Gastroesophageal sphincter (tissue), 4 donors: ENCODE measurements at regions not wholly inside any gene's neighbourhood (a gene's known extent, or its start where the extent isn't known, plus 50 kb on each side); places are given as distances from the start of the nearest gene placed in this dataset.
"Not testable (repeated sequence)": the region's sequence is repeated elsewhere in the genome, so short reads cannot be mapped to it uniquely, and the experiment has no call there.

Source experiments
- ATAC-seq: fragments of 150-250 bp; one replicate; pipeline ENCODE4 v1.9.1; 2016; ENCODE audit warnings: mild to moderate bottlenecking, moderate library complexity
- H3K27ac ChIP-seq, 4 donors: fragments of 200-600 bp; sonication (generic) in 3 of 4; 1 replicate in 3 of 4; 2 replicates in 1 of 4; pipeline ENCODE4 v1.5.1; 2016 to 2019
- H3K27me3 ChIP-seq: fragments of 200-600 bp; sonication (generic); one replicate; pipeline ENCODE4 v1.5.1; 2019
- H3K36me3 ChIP-seq, 2 donors: fragments of 200-600 bp; sonication (generic); one replicate each; pipeline ENCODE4 v1.5.1; 2019; ENCODE audit warnings: control low read depth in 1 of 2
- H3K4me1 ChIP-seq, 3 donors: fragments of 200-600 bp; sonication (generic); 1 replicate in 2 of 3; 2 replicates in 1 of 3; pipeline ENCODE4 v1.5.1; 2016 to 2019; ENCODE audit warnings: control low read depth in 2 of 3
- H3K4me3 ChIP-seq, 2 donors: fragments of 200-600 bp; sonication (generic); one replicate each; pipeline ENCODE4 v1.5.1; 2019; ENCODE audit warnings: mild to moderate bottlenecking in 1 of 2, moderate library complexity in 1 of 2
- H3K9me3 ChIP-seq, 3 donors: fragments of 200-600 bp; sonication (generic); one replicate each; pipeline ENCODE4 v1.5.1; 2017 to 2019; ENCODE audit warnings: control low read depth in 2 of 3
- CTCF ChIP-seq, 4 experiments: fragments of 200-600 bp in 2 of 4; fragments of 450-650 bp in 2 of 4; sonication (generic) in 1 of 4; IDR thresholded peaks; one replicate each; pipeline ENCODE4 v1.5.1; 2017 to 2019; ENCODE audit warnings: antibody characterized with exemption in 4 of 4, mild to moderate bottlenecking in 2 of 4, moderate library complexity in 2 of 4
- EP300 ChIP-seq: sonication (generic); formaldehyde crosslinking; IDR thresholded peaks from one replicate; pipeline ENCODE4 v1.6.1; 2017; ENCODE audit warnings: antibody characterized with exemption, mild to moderate bottlenecking
- POLR2A ChIP-seq, 2 donors: fragments of 450-650 bp; IDR thresholded peaks; one replicate each; pipeline ENCODE4 v1.6.1; 2017; ENCODE audit warnings: antibody characterized with exemption in 2 of 2, mild to moderate bottlenecking in 2 of 2, moderate library complexity in 1 of 2
- POLR2AphosphoS5 ChIP-seq: sonication (generic); formaldehyde crosslinking; IDR thresholded peaks from one replicate; pipeline ENCODE4 v1.6.1; 2017; ENCODE audit warnings: antibody characterized with exemption
- WGBS, 2 donors: methylation state at CpG; one replicate each; pipeline ENCODE4 v1.1.5; 2018; ENCODE audit warnings: low coverage in 1 of 2; 5-methylcytosine and 5-hydroxymethylcytosine counted together

GRCh38 chr6:15888798-15889772 is 226.3 kb upstream of the DTNBP1 start:
- no peaks in the 10 kb centered on the region for H3K9me3 ChIP-seq
- WGBS, 2 donors, result 92% methylated on average over 2 to 4 of the region's 10 CpGs
- no peaks in the 10 kb centered on the region for H3K36me3 ChIP-seq
- no peaks in the 10 kb centered on the region for H3K4me1 ChIP-seq
- H3K27ac ChIP-seq, result no peak overlapping the region
- no peaks in the 10 kb centered on the region for H3K27me3 ChIP-seq
- peak; percentile 31 for ATAC-seq
- TF ChIP-seq POLR2A (IDR thresholded peaks at IDR 0.05) (no peak), CTCF (IDR thresholded peaks at IDR 0.05) (no peak), POLR2AphosphoS5 (no peak), EP300 (no peak)
- H3K4me3 ChIP-seq, result no peak overlapping the region

GRCh38 chr6:15887491-15888461 is 224.9 kb upstream of the DTNBP1 start:
- Histone ChIP-seq H3K4me3 (no peak overlapping the region), H3K4me1 (no peaks in the 10 kb centered on the region), H3K27ac (no peak overlapping the region), H3K36me3 (no peaks in the 10 kb centered on the region), H3K27me3 (no peaks in the 10 kb centered on the region), H3K9me3 (no peaks in the 10 kb centered on the region)
- 68 to 75% methylated on average over 5 to 10 of the region's 10 CpGs for WGBS, 2 donors
- ATAC-seq, result no peak
- TF ChIP-seq CTCF (IDR thresholded peaks at IDR 0.05) (no peak), POLR2AphosphoS5 (no peak), EP300 (no peak), POLR2A (IDR thresholded peaks at IDR 0.05) (no peak)

GRCh38 chr6:15885624-15886023 is 222.8 kb upstream of the DTNBP1 start:
- Histone ChIP-seq H3K4me1 (peaks cover 0 to 2% (median 0%) of the 10 kb centered on the region in 3 donors), H3K27ac (no peak overlapping the region), H3K27me3 (no peaks in the 10 kb centered on the region), H3K36me3 (no peaks in the 10 kb centered on the region), H3K9me3 (no peaks in the 10 kb centered on the region), H3K4me3 (no peak overlapping the region)
- TF ChIP-seq CTCF (IDR thresholded peaks at IDR 0.05) (no peak), EP300 (no peak), POLR2AphosphoS5 (no peak), POLR2A (IDR thresholded peaks at IDR 0.05) (no peak)
- WGBS, 2 donors, result 20 to 77% methylated on average over 1 to 5 of the region's 5 CpGs
- no peak for ATAC-seq

- H3K27ac ChIP-seq, ATAC-seq, H3K27me3 ChIP-seq, H3K9me3 ChIP-seq, H3K4me3 ChIP-seq, H3K36me3 ChIP-seq: not testable (repeated sequence)
- 96 to 100% methylated on average over 1 to 10 of the region's 10 CpGs for WGBS, 2 donors
- H3K4me1 ChIP-seq, result peaks cover 3 to 17% (median 6%) of the 10 kb centered on the region in 3 donors
These were observed 220.8 kb upstream of the DTNBP1 start for GRCh38 chr6:15883593-15883992.

- 90% methylated on average over 2 of the region's 6 CpGs; no CpG with 5 or more reads in 1 of the 2 donors for WGBS, 2 donors
- Histone ChIP-seq H3K9me3 (no peaks in the 10 kb centered on the region), H3K4me1 (peaks cover 3 to 17% (median 6%) of the 10 kb centered on the region in 3 donors), H3K27ac (no peak overlapping the region), H3K27me3 (no peaks in the 10 kb centered on the region), H3K4me3 (no peak overlapping the region), H3K36me3 (no peaks in the 10 kb centered on the region)
- TF ChIP-seq EP300 (no peak), POLR2AphosphoS5 (no peak)
- ATAC-seq, result no peak
These were observed 220.1 kb upstream of the DTNBP1 start for GRCh38 chr6:15882915-15883314.
